ENCODE measurements at regions not wholly inside any gene's neighbourhood (a gene's known extent, or its start where the extent isn't known, plus 50 kb on each side); places are given as distances from the start of the nearest gene placed in this dataset.

DNA sequence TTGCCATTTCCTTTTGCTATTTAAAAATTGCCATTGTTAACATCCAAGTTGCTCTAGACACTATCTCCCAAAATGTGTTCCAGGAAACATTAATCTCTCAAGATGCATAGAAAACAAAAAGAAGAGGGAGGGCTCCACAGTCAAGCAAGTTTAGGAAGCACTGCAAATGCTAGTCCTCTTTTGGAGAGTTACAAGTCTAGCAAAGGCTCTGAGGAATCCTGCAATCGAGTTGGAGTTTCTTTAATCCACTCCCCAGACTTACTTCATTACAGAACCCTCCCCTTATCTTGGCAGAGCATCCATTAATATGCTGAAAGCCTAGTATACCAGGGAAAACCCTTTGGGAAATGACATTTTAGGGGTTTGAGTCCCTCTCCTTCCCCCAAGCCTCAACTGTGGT lies 147.9 kb downstream of the SYF2 start:
- 16 to 48% methylated on average over 1 of the region's 1 CpG for WGBS, 2 donors
- Histone ChIP-seq H3K4me1 (no peaks in the 10 kb centered on the region), H3K27ac (no peak overlapping the region), H3K9me3 (no peaks in the 10 kb centered on the region), H3K27me3 (no peaks in the 10 kb centered on the region), H3K36me3 (no peaks in the 10 kb centered on the region), H3K4me3 (replicated peaks in 1 of 3) (no peak overlapping the region)
- TF ChIP-seq CTCF (IDR thresholded peaks at IDR 0.05) (no peak), POLR2A (IDR thresholded peaks at IDR 0.05) (no peak)
- no peak for DNase-seq
- intact Hi-C loops (cut with DNase I): no loop called here

DNA sequence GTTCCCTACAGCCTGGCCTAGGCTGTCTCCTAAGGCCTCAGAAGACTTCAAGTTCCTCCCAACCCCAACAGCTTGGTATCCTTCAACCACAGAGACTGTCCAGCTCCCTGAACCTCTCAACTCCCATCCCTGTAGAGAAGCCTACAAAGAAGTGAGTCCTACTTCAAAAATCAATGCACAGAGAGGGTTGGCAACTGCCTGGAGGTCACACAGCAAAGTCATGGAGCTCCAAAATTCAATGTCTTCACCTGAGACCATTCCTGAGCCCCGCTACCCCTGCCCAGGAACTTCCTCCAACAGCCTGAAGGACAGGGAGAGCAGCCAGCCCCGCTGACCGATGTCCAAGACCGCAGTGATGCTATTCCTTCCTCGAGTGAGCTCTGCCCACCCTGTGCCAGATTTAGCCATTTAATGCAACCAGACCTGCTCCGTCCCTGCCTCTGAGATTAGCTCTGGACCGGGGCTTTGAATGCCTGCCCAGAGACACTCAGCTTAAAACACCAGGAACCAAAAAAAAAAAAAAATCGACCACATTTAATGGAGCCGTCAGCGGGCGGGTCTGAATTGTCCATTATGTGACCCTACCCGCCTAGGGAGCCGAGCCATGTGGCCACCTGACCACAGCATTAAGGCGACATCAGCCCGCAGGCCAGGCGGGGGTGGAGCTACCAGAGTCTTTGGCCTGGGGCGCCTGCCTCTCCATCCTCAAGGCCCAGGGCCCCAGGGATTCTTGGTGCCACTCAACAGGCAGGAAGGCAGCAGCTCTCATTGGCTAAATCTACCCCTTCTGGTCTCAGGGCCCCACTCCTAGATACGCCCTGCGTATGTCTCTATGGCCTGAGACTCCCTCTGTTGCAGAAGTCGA lies 148.6 kb downstream of the SYF2 start:
- intact Hi-C loops (cut with DNase I): no loop called here
- TF ChIP-seq CTCF (IDR thresholded peaks at IDR 0.05) (no peak), POLR2A (IDR thresholded peaks at IDR 0.05) (no peak)
- 61 to 75% methylated on average over 14 to 20 of the region's 20 CpGs for WGBS, 2 donors

GRCh38 chr1:25082995-25083394 lies 149.3 kb downstream of the SYF2 start:
- 80 to 85% methylated on average over 4 to 5 of the region's 5 CpGs for WGBS, 2 donors
- Histone ChIP-seq H3K4me3 (replicated peaks in 1 of 3) (no peak overlapping the region), H3K27ac (no peak overlapping the region), H3K9me3 (no peaks in the 10 kb centered on the region), H3K27me3 (no peaks in the 10 kb centered on the region), H3K4me1 (no peaks in the 10 kb centered on the region), H3K36me3 (no peaks in the 10 kb centered on the region)
- DNase-seq: no peak
- intact Hi-C loops (cut with DNase I): no loop called here
- TF ChIP-seq CTCF (IDR thresholded peaks at IDR 0.05) (no peak), POLR2A (IDR thresholded peaks at IDR 0.05) (no peak)

More for the DNA sequence above, 148.6 kb downstream of the SYF2 start:
- H3K27ac ChIP-seq: no peak overlapping the region
- H3K9me3 ChIP-seq: no peaks in the 10 kb centered on the region
- H3K36me3 ChIP-seq: no peaks in the 10 kb centered on the region
- no peak overlapping the region for H3K4me3 ChIP-seq (replicated peaks in 1 of 3)
- no peak for DNase-seq
- no peaks in the 10 kb centered on the region for H3K27me3 ChIP-seq
- H3K4me1 ChIP-seq: no peaks in the 10 kb centered on the region

- Histone ChIP-seq H3K4me1 (no peaks in the 10 kb centered on the region), H3K27ac (no peak overlapping the region), H3K27me3 (no peaks in the 10 kb centered on the region), H3K4me3 (replicated peaks in 1 of 3) (no peak overlapping the region), H3K9me3 (no peaks in the 10 kb centered on the region), H3K36me3 (no peaks in the 10 kb centered on the region)
- TF ChIP-seq POLR2A (IDR thresholded peaks at IDR 0.05): no peak
- no peak for TF ChIP-seq CTCF (IDR thresholded peaks at IDR 0.05)
- intact Hi-C loops (cut with DNase I): no loop called here
- 83 to 90% methylated on average over 24 to 25 of the region's 25 CpGs for WGBS, 2 donors
- no peak for DNase-seq
Measured at GRCh38 chr1:25082216-25082899, 149.9 kb downstream of the SYF2 start.

- TF ChIP-seq CTCF (IDR thresholded peaks at IDR 0.05) (no peak), POLR2A (IDR thresholded peaks at IDR 0.05) (no peak)
- Histone ChIP-seq H3K27me3 (no peaks in the 10 kb centered on the region), H3K4me1 (no peaks in the 10 kb centered on the region), H3K36me3 (no peaks in the 10 kb centered on the region), H3K27ac (no peak overlapping the region), H3K4me3 (replicated peaks in 1 of 3) (no peak overlapping the region), H3K9me3 (no peaks in the 10 kb centered on the region)
- intact Hi-C loops (cut with DNase I): no loop called here
- 86 to 100% methylated on average over 2 of the region's 2 CpGs for WGBS, 2 donors
- DNase-seq: no peak
Measured at GRCh38 chr1:25081496-25081895, 150.8 kb downstream of the SYF2 start.

Measured in thyroid gland (tissue), 4 donors.